A549 (cell line): ENCODE measurements at regions not wholly inside any gene's neighbourhood (a gene's known extent, or its start where the extent isn't known, plus 50 kb on each side); places are given as distances from the start of the nearest gene placed in this dataset.

ENCODE experiments used
- ATAC-seq, 2 experiments: fragments of 200-7000 bp in 1 of 2; fragments of >200 bp in 1 of 2; cut with Nextera tagmentation in 1 of 2; cut with Tn5 transposase in 1 of 2; 3 replicates each; pipeline versions ENCODE4 v1.8.0 to v1.9.1; 2018 to 2020; ENCODE audit warnings: mild to moderate bottlenecking in 1 of 2, moderate library complexity in 1 of 2
- CTCF ChIA-PET: fragments of 300-600 bp; sonication (Branson Sonifier 250); formaldehyde crosslinking; extraction: SDS; loops from one replicate; lab custom pipeline; 2021; ENCODE audit warnings: antibody characterized with exemption, inconsistent platforms; lab: Yijun Ruan, JAX
- POLR2A ChIA-PET: fragments of 350-600 bp; formaldehyde crosslinking; extraction: SDS; loops from one replicate; lab custom pipeline; 2021; ENCODE audit warnings: antibody characterized with exemption, inconsistent platforms; lab: Yijun Ruan, JAX
- DNase-seq, 2 experiments: peaks; one replicate each; pipeline versions ENCODE4 v3.0.0 to v3.0.0-alpha.2; 2011 to 2016; ENCODE audit warnings: low read depth in 1 of 2, low spot score in 1 of 2
- FAIRE-seq: peaks from 2 replicates; lab custom pipeline; 2011; peaks lifted over from hg19 to GRCh38; lab: Jason Lieb, UNC
- H3K27ac ChIP-seq, 2 experiments: fragments of >200 bp; sonication (Bioruptor Twin); formaldehyde crosslinking; 3 replicates each; pipeline ENCODE4 v1.5.1; 2016 to 2017
- H3K4me1 ChIP-seq: fragments of >200 bp; sonication (Bioruptor Twin); formaldehyde crosslinking; 3 replicates; pipeline ENCODE4 v1.6.1; 2016
- H3K4me2 ChIP-seq: fragments of >200 bp; sonication (Bioruptor Twin); formaldehyde crosslinking; 3 replicates; pipeline ENCODE4 v1.6.1; 2016
- H3K4me3 ChIP-seq: fragments of >200 bp; sonication (Bioruptor Twin); formaldehyde crosslinking; 3 replicates; pipeline ENCODE4 v1.5.1; 2016
- H3K9me3 ChIP-seq: fragments of >200 bp; sonication (Bioruptor Twin); formaldehyde crosslinking; 3 replicates; pipeline ENCODE4 v1.6.1; 2016
- BCL3 ChIP-seq: fragments of >200 bp; sonication (Bioruptor Twin); formaldehyde crosslinking; IDR thresholded peaks from 3 replicates; pipeline ENCODE4 v1.6.1; 2016
- BHLHE40 ChIP-seq: IDR thresholded peaks from 2 replicates; pipeline ENCODE4 v1.6.1; 2012; ENCODE audit warnings: low read depth, low read length, inconsistent platforms
- CEBPB ChIP-seq, 2 experiments: fragments of >200 bp in 1 of 2; sonication (Bioruptor Twin) in 1 of 2; formaldehyde crosslinking in 1 of 2; IDR thresholded peaks; 2 replicates each; pipeline ENCODE4 v1.6.1; 2012 to 2016
- CHD4 ChIP-seq: fragments of 200-600 bp; sonication (generic); IDR thresholded peaks from 2 replicates; pipeline ENCODE4 v1.6.1; 2016; ENCODE audit warnings: antibody characterized with exemption, mild to moderate bottlenecking, borderline replicate concordance
- EHF ChIP-seq: fragments of 250-450 bp; sonication (Bioruptor Pico); IDR thresholded peaks from 2 replicates; pipeline ENCODE4 v1.5.0; 2020; ENCODE audit warnings: mild to moderate bottlenecking
- EHMT2 ChIP-seq: fragments of 200-600 bp; sonication (generic); IDR thresholded peaks from 2 replicates; pipeline ENCODE4 v1.6.1; 2016; ENCODE audit warnings: antibody characterized with exemption, low read depth, mild to moderate bottlenecking, moderate library complexity
- FOXS1 ChIP-seq: fragments of 250-450 bp; sonication (Bioruptor Pico); IDR thresholded peaks from 2 replicates; pipeline ENCODE4 v1.5.0; 2020; ENCODE audit warnings: mild to moderate bottlenecking, moderate library complexity
- HES2 ChIP-seq: fragments of >200 bp; sonication (Bioruptor Twin); formaldehyde crosslinking; IDR thresholded peaks from 2 replicates; pipeline ENCODE4 v1.6.1; 2016
- HEYL ChIP-seq: fragments of 250-450 bp; sonication (Bioruptor Pico); IDR thresholded peaks from 2 replicates; pipeline ENCODE4 v1.8.0; 2021; ENCODE audit warnings: mild to moderate bottlenecking, moderate library complexity
- HOXA7 ChIP-seq: fragments of 250-450 bp; sonication (Bioruptor Pico); IDR thresholded peaks from 2 replicates; pipeline ENCODE4 v1.5.0; 2020; ENCODE audit warnings: mild to moderate bottlenecking, moderate library complexity
- HOXB13 ChIP-seq: fragments of 250-450 bp; sonication (Bioruptor Pico); IDR thresholded peaks from 2 replicates; pipeline ENCODE4 v1.5.0; 2020; ENCODE audit warnings: low read depth, mild to moderate bottlenecking, moderate library complexity
- JUNB ChIP-seq: fragments of >200 bp; sonication (Bioruptor Twin); formaldehyde crosslinking; IDR thresholded peaks from 2 replicates; pipeline ENCODE4 v1.6.1; 2016
- MAFK ChIP-seq: fragments of 450-650 bp; IDR thresholded peaks from 2 replicates; pipeline ENCODE4 v1.6.1; 2014; ENCODE audit not compliant: partially characterized antibody
- MAZ ChIP-seq: fragments of 150-350 bp; IDR thresholded peaks from 2 replicates; pipeline ENCODE4 v1.6.1; 2014; ENCODE audit warnings: antibody characterized with exemption, low read depth, low read length, borderline replicate concordance
- NPAS2 ChIP-seq: fragments of 250-450 bp; sonication (Bioruptor Pico); IDR thresholded peaks from 2 replicates; pipeline ENCODE4 v1.8.0; 2022; ENCODE audit warnings: mild to moderate bottlenecking, moderate library complexity, borderline replicate concordance
- PHF8 ChIP-seq: fragments of 200-600 bp; sonication (generic); IDR thresholded peaks from 2 replicates; pipeline ENCODE4 v1.6.1; 2016; ENCODE audit warnings: low read depth, mild to moderate bottlenecking, antibody characterized with exemption, moderate library complexity, borderline replicate concordance
- POLR2A ChIP-seq: IDR thresholded peaks from 2 replicates; pipeline ENCODE4 v1.6.1; 2012; ENCODE audit warnings: mild to moderate bottlenecking, low read length
- POLR2AphosphoS2 ChIP-seq: conservative IDR thresholded peaks from 2 replicates; pipeline ENCODE4 v1.6.1; 2012; ENCODE audit warnings: low read length, improper control_type of control experiment, inconsistent platforms
- RARB ChIP-seq: fragments of 250-450 bp; sonication (Bioruptor Pico); IDR thresholded peaks from 2 replicates; pipeline ENCODE4 v1.8.0; 2021; ENCODE audit warnings: mild to moderate bottlenecking, moderate library complexity
- REST ChIP-seq: fragments of 200-600 bp; sonication (generic); IDR thresholded peaks from 2 replicates; pipeline ENCODE4 v1.6.1; 2016; ENCODE audit warnings: antibody characterized with exemption, mild to moderate bottlenecking, moderate library complexity
- USF2 ChIP-seq: fragments of 450-650 bp; IDR thresholded peaks from 2 replicates; pipeline ENCODE4 v1.6.1; 2014; ENCODE audit warnings: antibody characterized with exemption
- ZNF302 ChIP-seq: fragments of 250-450 bp; sonication (Bioruptor Pico); IDR thresholded peaks from 2 replicates; pipeline ENCODE4 v1.9.0; 2021; ENCODE audit warnings: inconsistent platforms, mild to moderate bottlenecking, moderate library complexity
- ZSCAN20 ChIP-seq: fragments of 250-450 bp; sonication (Bioruptor Pico); IDR thresholded peaks from 2 replicates; pipeline ENCODE4 v1.8.0; 2022; ENCODE audit warnings: mild to moderate bottlenecking, moderate library complexity
- WGBS: methylation state at CpG from one replicate; pipeline ENCODE4 v1.1.6; 2017; ENCODE audit errors: missing lambda C conversion rate; 5-methylcytosine and 5-hydroxymethylcytosine counted together

- DNase-seq (no peak), ATAC-seq (no peak), FAIRE-seq (no peak)
- H3K9me3 ChIP-seq: no peaks in the 10 kb centered on the region
- ChIA-PET POLR2A (no interaction called here), CTCF (no interaction called here)
- H3K4me3 ChIP-seq: no peak overlapping the region
- no peaks in the 10 kb centered on the region for H3K4me1 ChIP-seq
- H3K27ac ChIP-seq: no peak overlapping the region
- no peak overlapping the region for H3K4me2 ChIP-seq
- TF ChIP-seq BCL3: no peak
- no peak for TF ChIP-seq EHF (CRISPR knock-in tag)
- no peak for TF ChIP-seq REST
- TF ChIP-seq MAZ: no peak
- TF ChIP-seq USF2: no peak
- TF ChIP-seq FOXS1 (CRISPR knock-in tag): no peak
- no peak for TF ChIP-seq HES2
- TF ChIP-seq POLR2A: no peak
- TF ChIP-seq POLR2AphosphoS2: no peak
- no peak for TF ChIP-seq RARB
- no peak for TF ChIP-seq HOXB13 (CRISPR knock-in tag)
- no peak for TF ChIP-seq CHD4
These were observed 82.9 kb downstream of the ISOC1 start for GRCh38 chr5:129177451-129177850.

GRCh38 chr5:129199308-129199707 lies 104.8 kb downstream of the ISOC1 start:
- Histone ChIP-seq H3K27ac (no peak overlapping the region), H3K4me3 (no peak overlapping the region), H3K4me2 (no peak overlapping the region), H3K4me1 (no peaks in the 10 kb centered on the region), H3K9me3 (no peaks in the 10 kb centered on the region)
- WGBS: 3% methylated on average over 3 of the region's 3 CpGs
- DNase-seq (no peak), FAIRE-seq (no peak), ATAC-seq (no peak)
- TF ChIP-seq ZSCAN20 (CRISPR knock-in tag) (no peak), MAFK (no peak), CEBPB (IDR thresholded peaks at IDR 0.05) (no peak), JUNB (no peak), NPAS2 (CRISPR knock-in tag) (no peak), ZNF302 (CRISPR knock-in tag) (no peak), HEYL (no peak), PHF8 (no peak), EHMT2 (no peak), HOXB13 (CRISPR knock-in tag) (no peak), BHLHE40 (no peak), HOXA7 (no peak)
- POLR2A ChIA-PET: no interaction called here
- CTCF ChIA-PET: no interaction called here
